K562 (cell line): ENCODE measurements at regions not wholly inside any gene's neighbourhood (a gene's known extent, or its start where the extent isn't known, plus 50 kb on each side); places are given as distances from the start of the nearest gene placed in this dataset.

Source experiments
- ATAC-seq: fragments of 200-7000 bp; cut with Tn5 transposase; 3 replicates; pipeline ENCODE4 v1.9.1; 2020; ENCODE audit warnings: moderate library complexity
- BruUV-seq: library from RNA; stranded (reverse); fragments of 400-500 nt; replicated peaks from 2 replicates; lab custom pipeline; 2021; lab: Mats Ljungman, UMichigan
- CTCF ChIA-PET: fragments of 300-600 bp; formaldehyde crosslinking; extraction: SDS; loops from one replicate; lab custom pipeline; 2021; ENCODE audit warnings: low intra/inter-chr PET ratio; lab: Yijun Ruan, JAX
- POLR2A ChIA-PET: fragments of 300-600, 350-650 bp; sonication (Branson Sonifier 250); formaldehyde crosslinking; extraction: SDS; loops from one replicate; lab custom pipeline; 2021; ENCODE audit warnings: antibody characterized with exemption, inconsistent platforms; lab: Yijun Ruan, JAX
- DNase-seq, 4 experiments: peaks; one replicate each; pipeline versions ENCODE4 v3.0.0 to v3.0.0-alpha.2; 2011 to 2018; ENCODE audit warnings: low spot score in 3 of 4, mixed read lengths in 3 of 4; ENCODE audit errors: extremely low read depth in 1 of 4
- FAIRE-seq: peaks from 2 replicates; lab custom pipeline; 2011; peaks lifted over from hg19 to GRCh38; lab: Jason Lieb, UNC
- H2AFZ ChIP-seq: 2 replicates; pipeline ENCODE4 v1.6.0; 2011; ENCODE audit warnings: low read depth, low read length, control low read depth, inconsistent platforms
- H3K27ac ChIP-seq: fragments of 200-600 bp; 3 replicates; pipeline ENCODE4 v1.8.0; 2011; ENCODE audit warnings: low read depth, mild to moderate bottlenecking, control low read depth, inconsistent platforms, low read length, moderate library complexity, mixed read lengths; ENCODE audit errors: extremely low read depth
- H3K27me3 ChIP-seq, 2 experiments: fragments of 300-600 bp in 1 of 2; 2 replicates in 1 of 2; 3 replicates in 1 of 2; pipeline versions ENCODE4 v1.6.0 to v1.8.0; 2011; ENCODE audit warnings: inconsistent platforms in 2 of 2, low read length in 2 of 2, mild to moderate bottlenecking in 1 of 2, mixed read lengths in 1 of 2, moderate library complexity in 1 of 2; ENCODE audit not compliant: control insufficient read depth in 2 of 2, insufficient read depth in 2 of 2
- H3K36me3 ChIP-seq: fragments of 300-600 bp; 3 replicates; pipeline ENCODE4 v1.8.0; 2011; ENCODE audit warnings: mild to moderate bottlenecking, low read length, inconsistent platforms; ENCODE audit not compliant: control insufficient read depth, insufficient read depth
- H3K4me1 ChIP-seq, 2 experiments: fragments of 200-600 bp in 1 of 2; replicated peaks in 1 of 2; 2 replicates in 1 of 2; 3 replicates in 1 of 2; pipeline versions ENCODE4 v1.5.1 to v1.8.0; 2011; ENCODE audit warnings: inconsistent platforms in 2 of 2, low read length in 2 of 2, mild to moderate bottlenecking in 1 of 2, mixed read lengths in 1 of 2, moderate library complexity in 1 of 2; ENCODE audit not compliant: control insufficient read depth in 2 of 2, insufficient read depth in 2 of 2
- H3K4me2 ChIP-seq: 2 replicates; pipeline ENCODE4 v1.6.1; 2011; ENCODE audit warnings: low read length, control low read depth, inconsistent platforms, mixed read lengths; ENCODE audit not compliant: insufficient read depth
- H3K4me3 ChIP-seq: fragments of 200-600 bp; sonication (generic), shearing (Covaris generic); 2 replicates; pipeline ENCODE4 v1.5.1; 2016; ENCODE audit warnings: control low read depth, inconsistent platforms
- H3K79me2 ChIP-seq: fragments of 200-600 bp; 3 replicates; pipeline ENCODE4 v1.8.0; 2011; ENCODE audit warnings: low read length, inconsistent platforms; ENCODE audit not compliant: control insufficient read depth, insufficient read depth
- H3K9ac ChIP-seq, 2 experiments: 2 replicates each; pipeline versions ENCODE4 v1.6.0 to v1.6.1; 2011; ENCODE audit warnings: low read depth in 2 of 2, low read length in 2 of 2, control low read depth in 1 of 2, inconsistent platforms in 1 of 2, mild to moderate bottlenecking in 1 of 2, mixed read lengths in 1 of 2; ENCODE audit not compliant: insufficient read depth in 1 of 2
- H3K9me1 ChIP-seq: one replicate; pipeline ENCODE4 v1.6.0; 2011; ENCODE audit warnings: inconsistent platforms, mild to moderate bottlenecking, low read length, moderate library complexity; ENCODE audit not compliant: control insufficient read depth, insufficient read depth
- H3K9me3 ChIP-seq: replicated peaks from 2 replicates; pipeline ENCODE4 v1.5.1; 2011; ENCODE audit warnings: low read depth, low read length, inconsistent platforms; ENCODE audit not compliant: control insufficient read depth, insufficient read depth
- H4K20me1 ChIP-seq: replicated peaks from 2 replicates; pipeline ENCODE4 v1.6.1; 2011; ENCODE audit warnings: low read length, inconsistent platforms, mixed read lengths; ENCODE audit not compliant: control insufficient read depth, insufficient read depth
- DDX20 ChIP-seq: fragments of 450-650 bp; IDR thresholded peaks from 2 replicates; pipeline ENCODE4 v1.6.1; 2016; ENCODE audit warnings: missing genetic modification characterization, low read depth, mild to moderate bottlenecking, missing compliant biosample characterization, moderate library complexity
- ERF ChIP-seq: fragments of 450-650 bp; formaldehyde crosslinking; IDR thresholded peaks from 2 replicates; pipeline ENCODE4 v1.4.0; 2020; ENCODE audit warnings: mild to moderate bottlenecking, mixed read lengths
- EZH2 ChIP-seq: IDR thresholded peaks from 2 replicates; pipeline ENCODE4 v1.6.1; 2012; ENCODE audit warnings: low read depth, mild to moderate bottlenecking, inconsistent platforms, low read length, borderline replicate concordance
- KLF1 ChIP-seq: fragments of 450-650 bp; IDR thresholded peaks from 2 replicates; pipeline ENCODE4 v1.6.1; 2016; ENCODE audit warnings: missing genetic modification characterization, missing compliant biosample characterization
- MLLT1 ChIP-seq, 2 experiments: fragments of 450-650 bp; IDR thresholded peaks; 2 replicates each; pipeline ENCODE4 v1.6.1; 2016
- POLR2G ChIP-seq: fragments of 200-400 bp; formaldehyde crosslinking; IDR thresholded peaks from 2 replicates; pipeline ENCODE4 v1.6.1; 2017; ENCODE audit warnings: low read depth, mild to moderate bottlenecking, antibody characterized with exemption, low read length, moderate library complexity
- RNF2 ChIP-seq: sonication (generic); IDR thresholded peaks from 2 replicates; pipeline ENCODE4 v1.6.1; 2016
- SMARCC2 ChIP-seq: fragments of 450-650 bp; IDR thresholded peaks from 2 replicates; pipeline ENCODE4 v1.6.1; 2017; ENCODE audit warnings: antibody characterized with exemption, moderate library complexity, mild to moderate bottlenecking, low read depth
- SRSF7 ChIP-seq: fragments of 200-400 bp; formaldehyde crosslinking; optimal IDR thresholded peaks from 2 replicates; pipeline ENCODE3; 2017; ENCODE audit warnings: mild to moderate bottlenecking, low read depth, low read length
- ZBTB1 ChIP-seq: sonication (generic); formaldehyde crosslinking; IDR thresholded peaks from 2 replicates; pipeline ENCODE4 v1.8.1; 2023; ENCODE audit warnings: missing genetic modification reagents, low read depth, mild to moderate bottlenecking, borderline replicate concordance
- WGBS: fragments of 100-300 bp; shearing (Covaris generic); methylation state at CpG from one replicate; pipeline ENCODE4 v1.1.6; 2016; ENCODE audit warnings: low coverage, mixed read lengths; ENCODE audit not compliant: insufficient coverage; ENCODE audit errors: missing lambda C conversion rate; 5-methylcytosine and 5-hydroxymethylcytosine counted together
- in situ Hi-C: fragments of 300-500 bp; cut with MboI; formaldehyde crosslinking; loops from 4 replicates; pipeline ENCODE4 v1.15.0; 2018; ENCODE audit warnings: inconsistent platforms, mixed read lengths
- intact Hi-C: fragments of 100-400 bp; cut with micrococcal nuclease; formaldehyde crosslinking; loops from 2 replicates; pipeline ENCODE4 v1.14.2; 2022

DNA sequence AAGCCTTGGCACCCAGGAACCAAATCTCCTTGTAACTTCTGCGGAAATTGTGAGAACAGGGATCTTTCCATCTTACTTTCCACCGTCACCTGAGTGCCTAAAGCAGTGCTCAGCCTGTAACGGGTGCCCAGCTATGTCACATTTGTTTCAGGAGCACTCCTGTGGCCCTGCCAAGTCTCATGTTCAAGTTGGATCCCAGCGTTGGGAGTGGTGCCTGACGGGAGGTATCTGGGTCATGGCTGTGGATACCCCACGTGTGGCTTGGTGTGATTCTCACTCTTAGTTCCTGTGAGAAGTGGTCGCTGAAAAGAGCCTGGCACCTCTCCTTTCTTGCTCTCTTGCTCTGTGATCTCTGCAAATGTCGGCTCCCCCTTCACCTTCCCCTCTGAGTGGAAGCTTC, 114.9 kb downstream of the UQCRFS1 start:
- no TSS peak for BruUV-seq
- Histone ChIP-seq H3K4me3 (no peak overlapping the region), H3K9ac (no peak overlapping the region), H3K4me2 (no peak overlapping the region), H3K27me3 (peaks cover 0 to 7% of the 10 kb centered on the region in 2 experiments; a peak in 3 of 5 replicates), H3K4me1 (peaks cover 3 to 8% of the 10 kb centered on the region in 2 experiments), H2AFZ (no peak overlapping the region), H3K36me3 (no peaks in the 10 kb centered on the region), H4K20me1 (no peaks in the 10 kb centered on the region), H3K79me2 (no peaks in the 10 kb centered on the region), H3K27ac (no peak overlapping the region), H3K9me1 (no peaks in the 10 kb centered on the region), H3K9me3 (no peaks in the 10 kb centered on the region)
- intact Hi-C loops (no loop called here), in situ Hi-C loops (no loop called here)
- CTCF ChIA-PET: no interaction called here
- FAIRE-seq: no peak
- 2% methylated on average over 8 of the region's 8 CpGs for WGBS
- TF ChIP-seq MLLT1 (IDR thresholded peaks at IDR 0.05): no peak
- TF ChIP-seq ERF: no peak
- no peak for TF ChIP-seq SMARCC2
- no peak for TF ChIP-seq RNF2
- TF ChIP-seq ZBTB1: no peak
- TF ChIP-seq KLF1 (tag): no peak
- TF ChIP-seq POLR2G: no peak
- TF ChIP-seq SRSF7: no peak
- TF ChIP-seq DDX20: no peak
- TF ChIP-seq EZH2: no peak
- ATAC-seq: no peak
- DNase-seq: no peak
- POLR2A ChIA-PET: no interaction called here
